ENCODE measurements at regions not wholly inside any gene's neighbourhood (a gene's known extent, or its start where the extent isn't known, plus 50 kb on each side); places are given as distances from the start of the nearest gene placed in this dataset.

DNA sequence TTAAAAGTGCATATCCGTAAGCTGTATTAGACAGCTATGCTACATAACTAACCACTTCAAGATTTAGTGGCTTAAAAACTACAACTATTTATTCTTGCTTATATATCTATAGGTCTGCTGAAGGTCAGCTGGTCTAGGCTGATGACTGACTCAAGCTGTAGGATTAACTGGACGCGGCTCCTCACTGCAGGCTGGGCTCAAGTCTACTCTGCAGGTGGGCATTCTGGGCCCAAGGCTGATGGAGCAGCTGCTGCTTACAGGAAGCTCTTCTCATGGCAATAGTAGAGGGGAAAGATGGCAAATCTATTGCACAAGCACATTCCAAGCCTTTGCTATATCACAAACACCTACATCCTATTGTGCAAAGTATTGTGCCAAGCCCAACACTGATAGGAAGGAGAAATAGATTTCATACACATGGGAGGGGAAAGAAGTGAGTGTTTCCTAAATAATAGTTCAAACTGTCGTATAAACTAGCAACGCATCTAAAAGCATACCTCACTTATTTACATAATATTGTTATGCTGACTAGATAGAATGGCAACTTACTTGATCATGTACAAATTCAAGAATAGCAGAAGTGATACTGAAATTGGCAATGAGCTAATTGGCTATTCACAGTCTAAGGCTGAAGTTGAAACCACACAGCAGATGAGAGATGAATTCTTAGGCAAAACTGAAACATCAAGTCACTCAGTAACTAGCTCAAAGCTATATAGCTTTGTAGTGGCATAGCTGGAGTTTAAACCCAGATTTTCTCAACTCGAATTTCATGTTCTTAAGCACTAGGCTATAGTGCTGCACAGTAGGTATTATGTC lies 263.8 kb downstream of the NKX6-1 start:
- H4K8ac ChIP-seq (replicated peaks; ENCODE audit: insufficient read length, low read depth, low read length) = no peak overlapping the region
- Mint-ChIP-seq H3K27me3 (ENCODE audit: low read depth) (peaks cover 2% of the 10 kb centered on the region; the same call in 1 of the 2 replicates), H3K9me3 (no peaks in the 10 kb centered on the region), H3K36me3 (ENCODE audit: insufficient read depth in 1 of 3, low read depth in 3 of 3) (no peaks in the 10 kb centered on the region), H3K4me3 (no peak overlapping the region), H3K27ac (no peak overlapping the region), H3K4me1 (peaks cover 3 to 7% of the 10 kb centered on the region in 2 experiments)
- H2BK20ac ChIP-seq (ENCODE audit: low read depth, low read length, poor library complexity, severe bottlenecking) = no peak overlapping the region
- no peak overlapping the region for H3K4ac ChIP-seq (ENCODE audit: low read depth, low read length)
- H4K91ac ChIP-seq (ENCODE audit: insufficient read length, low read depth, low read length) = no peak overlapping the region
- TF ChIP-seq, protein P1, sequence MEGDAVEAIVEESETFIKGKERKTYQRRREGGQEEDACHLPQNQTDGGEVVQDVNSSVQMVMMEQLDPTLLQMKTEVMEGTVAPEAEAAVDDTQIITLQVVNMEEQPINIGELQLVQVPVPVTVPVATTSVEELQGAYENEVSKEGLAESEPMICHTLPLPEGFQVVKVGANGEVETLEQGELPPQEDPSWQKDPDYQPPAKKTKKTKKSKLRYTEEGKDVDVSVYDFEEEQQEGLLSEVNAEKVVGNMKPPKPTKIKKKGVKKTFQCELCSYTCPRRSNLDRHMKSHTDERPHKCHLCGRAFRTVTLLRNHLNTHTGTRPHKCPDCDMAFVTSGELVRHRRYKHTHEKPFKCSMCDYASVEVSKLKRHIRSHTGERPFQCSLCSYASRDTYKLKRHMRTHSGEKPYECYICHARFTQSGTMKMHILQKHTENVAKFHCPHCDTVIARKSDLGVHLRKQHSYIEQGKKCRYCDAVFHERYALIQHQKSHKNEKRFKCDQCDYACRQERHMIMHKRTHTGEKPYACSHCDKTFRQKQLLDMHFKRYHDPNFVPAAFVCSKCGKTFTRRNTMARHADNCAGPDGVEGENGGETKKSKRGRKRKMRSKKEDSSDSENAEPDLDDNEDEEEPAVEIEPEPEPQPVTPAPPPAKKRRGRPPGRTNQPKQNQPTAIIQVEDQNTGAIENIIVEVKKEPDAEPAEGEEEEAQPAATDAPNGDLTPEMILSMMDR (conservative IDR thresholded peaks at IDR 0.05) = no peak
- DNase-seq = no peak
- H3K27me3 ChIP-seq (ENCODE audit: insufficient read depth, low read length) = no peaks in the 10 kb centered on the region
- no peak overlapping the region for H3T11ph ChIP-seq (ENCODE audit: low read length)
- no peak overlapping the region for H2BK15ac ChIP-seq (ENCODE audit: low read depth, low read length)
- H2AK5ac ChIP-seq (ENCODE audit: insufficient read length, low read length) = no peak overlapping the region
- H3K27ac ChIP-seq (ENCODE audit: insufficient read length, low read depth, low read length) = no peak overlapping the region
- no peak overlapping the region for H3K23ac ChIP-seq (ENCODE audit: insufficient read length, low read depth, low read length)
- no peak overlapping the region for H3K14ac ChIP-seq (ENCODE audit: insufficient read depth, low read length)
- H2BK120ac ChIP-seq (ENCODE audit: low read depth, low read length, poor library complexity, severe bottlenecking) = no peak overlapping the region
- H3K79me1 ChIP-seq (ENCODE audit: insufficient read depth, low read depth, low read length, poor library complexity, severe bottlenecking) = no peaks in the 10 kb centered on the region
- H2AFZ ChIP-seq (ENCODE audit: low read length) = no peak overlapping the region
- H3K9ac ChIP-seq (ENCODE audit: extremely low read depth, insufficient read length, low read length) = no peak overlapping the region
- no peaks in the 10 kb centered on the region for H3K4me1 ChIP-seq (ENCODE audit: insufficient read depth, low read length)
- no peaks in the 10 kb centered on the region for H3K23me2 ChIP-seq (ENCODE audit: insufficient read length, low read depth, low read length, poor library complexity, severe bottlenecking)
- H4K20me1 ChIP-seq (ENCODE audit: control insufficient read depth, insufficient read depth, insufficient read length) = no peaks in the 10 kb centered on the region
- H4K5ac ChIP-seq (ENCODE audit: insufficient read length, low read depth, low read length) = no peak overlapping the region
- no peak overlapping the region for H2BK12ac ChIP-seq (ENCODE audit: insufficient read length, low read depth, low read length)
- no peak overlapping the region for H3K56ac ChIP-seq (ENCODE audit: insufficient read length, low read depth, low read length)
- WGBS (ENCODE audit: extremely low coverage, insufficient read length, low lambda C conversion rate) = no CpG with 5 or more reads among the region's 6 CpGs
- H3K79me2 ChIP-seq (ENCODE audit: insufficient read depth, low read length) = no peaks in the 10 kb centered on the region
- H3K4me2 ChIP-seq (ENCODE audit: insufficient read depth, insufficient read length, low read length) = no peak overlapping the region
- no peak overlapping the region for H3K18ac ChIP-seq (ENCODE audit: insufficient read length, low read depth, low read length)
- no peaks in the 10 kb centered on the region for H3K9me3 ChIP-seq (ENCODE audit: control insufficient read depth, low read depth, low read length)
- no peak overlapping the region for H2BK5ac ChIP-seq (ENCODE audit: insufficient read length, low read length)
